ENCODE measurements at regions not wholly inside any gene's neighbourhood (a gene's known extent, or its start where the extent isn't known, plus 50 kb on each side); places are given as distances from the start of the nearest gene placed in this dataset.

DNA sequence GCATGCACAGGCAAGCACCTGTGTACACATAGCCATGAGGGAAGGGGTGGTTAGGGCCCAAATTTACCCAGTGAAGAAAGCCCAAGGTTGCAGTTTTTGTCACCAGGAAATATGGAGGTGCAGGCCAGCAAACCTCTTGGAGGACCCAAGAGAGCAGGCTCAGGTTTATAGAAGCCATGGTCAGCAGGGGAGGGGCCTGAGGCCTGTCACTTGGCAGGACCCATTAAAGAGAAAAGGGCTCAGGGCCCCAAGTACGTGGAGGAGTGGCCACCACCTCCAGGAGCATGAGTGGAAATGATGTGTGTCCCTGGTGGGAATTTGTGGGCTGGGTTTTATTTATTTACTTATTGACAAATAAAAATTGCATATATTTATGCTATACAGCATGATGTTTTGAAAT is 192.9 kb downstream of the HAUS1 start:
- DNase-seq: no peak

DNA sequence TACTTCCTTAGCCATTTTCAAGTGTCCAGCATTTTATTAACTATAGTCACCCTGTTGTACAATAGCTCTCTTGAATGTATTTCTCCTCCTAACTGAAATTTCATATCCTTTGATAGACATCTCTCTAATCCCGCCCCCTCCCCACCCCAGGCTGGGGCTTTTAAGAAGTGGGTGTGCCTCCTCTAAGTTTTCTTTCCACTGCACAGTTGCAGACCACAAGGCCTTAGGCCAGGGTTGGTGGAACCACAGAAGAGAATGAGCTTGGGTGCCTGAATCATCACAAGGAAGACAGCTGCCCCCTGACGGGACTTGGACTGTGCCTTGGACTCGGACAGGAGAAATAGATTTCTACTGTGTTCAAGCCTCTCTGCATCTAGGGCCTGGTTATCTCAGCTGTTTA is 193.4 kb downstream of the HAUS1 start:
- no peak for DNase-seq

DNA sequence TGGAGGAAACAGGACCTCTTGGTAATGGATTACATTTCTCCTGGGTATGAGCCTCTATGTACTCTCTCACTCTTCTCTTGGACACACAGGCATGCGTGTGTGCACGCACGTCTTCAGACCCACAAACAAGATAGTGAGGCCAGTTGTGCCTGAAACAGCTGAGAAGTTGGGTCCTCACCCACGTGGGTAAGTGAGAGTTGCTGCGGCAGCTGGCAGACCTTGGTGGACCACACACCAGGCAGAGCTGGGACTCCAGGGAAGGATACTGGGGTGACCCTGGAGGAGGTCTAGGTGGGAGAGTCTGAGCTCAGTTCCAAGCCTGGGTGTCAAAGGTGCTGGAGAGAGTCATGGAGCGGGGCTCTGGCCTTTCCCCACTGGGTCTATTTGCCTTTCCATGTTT is 194.3 kb downstream of the HAUS1 start:
- DNase-seq: no peak

DNA sequence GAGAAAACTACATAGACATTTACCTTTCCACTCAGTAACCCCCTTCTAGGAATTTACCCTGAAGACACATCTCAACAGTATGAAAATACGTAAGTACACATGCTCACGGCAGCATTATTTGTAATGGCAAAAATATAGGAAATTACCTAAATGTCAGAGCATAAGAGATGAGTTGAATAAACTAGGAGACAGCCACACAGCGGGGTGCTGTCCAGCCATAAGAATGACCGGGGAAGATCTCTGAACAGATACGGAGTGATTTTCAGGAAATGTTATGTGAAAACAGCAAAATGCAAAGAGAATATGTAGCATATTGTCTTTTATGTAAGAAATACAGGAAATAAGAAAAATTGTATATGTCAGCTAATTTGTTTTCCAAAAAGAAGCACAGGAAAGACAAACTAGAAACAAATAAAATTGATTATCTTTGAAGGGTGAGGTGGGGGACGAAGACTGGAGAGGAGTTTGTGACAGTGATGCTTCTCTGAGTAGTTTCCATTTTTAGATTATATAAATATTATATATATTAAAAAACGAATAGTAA is 195.4 kb downstream of the HAUS1 start:
- DNase-seq: no peak

DNA sequence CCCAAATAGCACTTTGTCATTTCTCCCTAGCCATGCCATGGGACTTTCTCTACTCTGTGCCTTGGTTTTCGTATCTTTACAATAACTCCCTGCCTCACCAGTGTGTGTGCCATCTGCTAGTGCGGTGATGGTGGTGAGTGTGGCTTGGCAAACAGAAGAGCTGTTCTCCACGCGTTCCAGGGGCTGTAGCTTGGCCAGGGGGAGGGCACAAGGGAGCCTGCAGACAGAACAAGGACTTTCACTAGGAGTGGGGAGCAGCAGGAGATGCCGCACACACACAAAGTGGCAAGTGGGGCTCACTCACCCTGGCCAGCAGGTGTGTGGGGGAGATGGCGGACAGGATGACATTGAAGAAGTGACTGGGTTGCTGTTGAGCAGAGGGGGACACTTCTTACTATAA is 196.9 kb downstream of the HAUS1 start:
- DNase-seq: no peak

DNA sequence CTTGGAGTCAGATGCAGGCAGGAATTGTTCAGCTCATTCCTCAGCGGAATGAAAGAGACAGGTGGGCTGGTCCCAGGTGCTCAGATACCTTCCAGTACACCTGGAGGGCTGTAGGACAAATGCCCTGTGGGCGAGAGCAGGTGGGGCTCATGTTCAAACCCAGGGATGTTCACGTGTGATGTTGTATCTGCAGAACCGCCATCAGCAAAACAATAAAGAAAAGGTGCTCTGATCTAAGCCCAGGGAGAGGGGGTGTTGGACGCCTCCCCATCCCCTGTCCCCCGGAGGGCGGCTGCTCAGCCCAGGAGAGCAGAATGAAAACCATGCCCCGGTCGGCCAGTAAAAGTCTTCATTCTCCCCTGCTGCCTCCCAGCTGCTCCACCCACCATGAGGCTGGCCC is 197.4 kb downstream of the HAUS1 start:
- no peak for DNase-seq

DNA sequence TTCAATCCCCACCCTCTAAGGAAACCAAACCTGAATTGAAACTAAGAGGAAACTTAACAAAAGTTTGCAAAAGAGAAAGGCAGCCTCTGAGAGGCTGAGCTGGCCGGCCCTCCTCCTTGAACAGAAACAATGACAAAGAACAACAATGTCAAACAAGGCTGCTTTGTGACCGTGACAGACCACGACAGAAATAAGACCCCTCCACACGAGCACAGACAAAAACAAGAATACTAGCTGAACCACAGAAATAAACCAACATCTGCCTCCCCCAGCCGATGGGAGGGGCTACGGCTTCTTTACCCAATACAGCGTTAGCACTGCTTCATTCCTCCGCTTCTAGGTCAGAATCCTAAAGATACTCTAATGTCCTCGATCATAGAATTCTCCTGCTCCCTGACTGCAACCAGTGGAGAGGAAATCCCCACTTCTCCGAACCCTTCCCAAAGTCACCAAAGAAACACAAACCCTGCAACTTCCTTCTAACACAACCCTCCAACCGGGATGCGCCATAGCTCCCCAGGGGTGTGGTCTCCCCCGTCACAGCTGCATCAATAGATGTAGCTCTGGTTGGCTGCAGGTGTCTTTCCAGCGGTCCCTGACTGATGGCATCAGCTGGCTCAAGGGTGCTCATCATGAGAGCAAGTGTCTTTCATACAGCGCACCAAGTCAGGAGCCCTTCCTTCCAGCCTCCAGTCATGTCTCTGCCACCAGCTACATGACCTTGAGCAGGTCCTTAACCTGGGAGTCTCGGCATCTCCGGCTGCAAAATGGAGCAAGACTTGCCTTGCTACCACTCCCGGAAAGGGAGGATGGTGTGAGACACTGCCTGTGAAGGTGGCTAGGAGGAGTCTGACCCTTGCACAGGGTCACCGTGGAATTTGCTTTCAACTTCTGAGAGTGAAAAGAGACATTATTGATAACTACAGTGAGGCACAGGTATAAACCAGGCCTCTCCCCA is 198.6 kb downstream of the HAUS1 start:
- no peak for DNase-seq

DNA sequence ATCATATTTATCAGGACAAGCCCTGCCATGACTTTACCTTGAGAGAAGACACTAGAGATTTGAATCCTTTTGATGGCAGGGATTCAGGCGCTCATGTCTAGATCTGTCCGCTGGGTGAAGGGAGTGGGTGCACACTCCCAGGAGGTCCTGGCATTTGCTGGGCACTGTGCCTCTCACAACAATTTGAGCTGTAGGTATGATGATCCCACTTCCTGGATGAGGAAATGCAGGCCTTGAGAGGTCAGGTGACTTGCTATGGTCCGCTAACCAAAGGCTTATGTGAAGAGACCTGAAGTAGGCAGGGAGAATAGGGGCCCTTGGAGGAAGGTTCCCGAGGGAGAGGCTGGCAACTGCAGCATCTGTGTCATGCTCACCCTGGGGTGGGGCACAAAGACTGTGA is 206.1 kb downstream of the HAUS1 start:
- DNase-seq: no peak

DNA sequence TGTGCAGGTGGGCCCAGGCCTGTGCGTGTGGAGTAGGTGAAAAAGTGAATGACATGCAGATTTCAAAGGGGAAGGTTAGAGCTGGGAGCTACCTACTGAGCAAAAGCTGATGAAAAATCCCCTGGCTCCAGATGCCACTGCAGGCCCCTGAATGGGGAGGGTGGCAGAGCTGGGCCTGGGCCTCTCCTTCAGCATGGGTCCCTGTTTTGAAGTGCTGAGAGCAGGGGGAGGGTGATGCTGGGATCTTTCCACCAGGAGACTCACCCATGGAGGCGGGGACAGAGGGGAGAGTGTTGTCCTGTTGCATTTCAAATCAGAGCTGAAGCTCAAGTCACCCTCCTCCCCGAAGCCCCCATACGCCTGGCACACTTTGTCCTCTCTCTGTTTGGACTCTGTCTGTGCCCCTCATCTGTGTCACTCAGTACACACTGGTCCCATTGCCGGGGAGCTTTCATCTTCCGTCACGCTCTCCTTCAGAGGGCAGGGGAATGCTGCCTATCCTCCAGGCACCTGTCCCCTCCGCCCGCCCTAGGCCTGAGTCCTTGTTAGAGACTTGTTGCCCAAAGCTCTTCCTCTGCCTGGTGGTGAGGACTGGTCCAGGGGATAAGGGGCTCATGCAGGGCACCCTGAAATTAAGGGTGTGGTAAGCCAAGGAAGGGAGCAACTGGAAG is 206.6 kb downstream of the HAUS1 start:
- DNase-seq: no peak

DNA sequence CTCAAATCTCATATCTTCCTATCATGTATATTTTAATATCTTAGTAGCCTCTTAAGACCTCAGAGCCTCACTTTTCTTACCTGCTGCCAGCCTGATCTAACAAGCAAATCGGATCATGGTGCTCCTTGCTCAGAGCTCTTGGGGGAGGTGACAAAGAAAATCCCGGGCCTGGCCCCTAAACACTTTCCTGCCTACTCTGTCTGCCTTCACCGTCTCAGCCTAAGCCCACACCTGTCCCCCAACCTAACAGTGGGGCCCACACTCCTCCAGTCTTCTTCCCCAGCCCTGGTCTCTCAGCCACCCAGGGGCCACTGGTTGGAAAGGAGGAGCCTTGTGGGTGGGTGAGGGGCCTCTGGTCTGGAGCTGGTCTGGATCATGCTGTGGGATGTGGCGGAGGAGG is 207.3 kb downstream of the HAUS1 start:
- no peak for DNase-seq

DNA sequence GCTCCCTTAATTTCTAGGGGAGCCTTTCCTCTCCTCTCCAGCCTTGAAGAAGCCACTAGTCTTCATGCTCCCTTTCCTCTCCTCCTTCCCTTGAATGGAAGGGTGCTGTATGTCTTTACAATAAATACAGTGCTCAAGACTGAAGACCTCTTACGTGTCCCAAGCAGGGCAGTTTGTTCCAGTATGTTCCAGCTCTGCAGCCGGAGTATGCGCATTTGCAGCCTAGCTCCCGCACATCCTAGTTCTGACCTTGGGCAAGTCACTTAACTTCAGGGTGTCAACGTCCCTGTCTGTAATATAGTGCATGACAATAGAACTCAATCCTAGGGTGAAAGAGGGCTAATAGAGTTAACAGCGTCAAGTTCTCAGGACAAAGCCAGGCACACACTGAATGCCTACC is 208.0 kb downstream of the HAUS1 start:
- no peak for DNase-seq

DNA sequence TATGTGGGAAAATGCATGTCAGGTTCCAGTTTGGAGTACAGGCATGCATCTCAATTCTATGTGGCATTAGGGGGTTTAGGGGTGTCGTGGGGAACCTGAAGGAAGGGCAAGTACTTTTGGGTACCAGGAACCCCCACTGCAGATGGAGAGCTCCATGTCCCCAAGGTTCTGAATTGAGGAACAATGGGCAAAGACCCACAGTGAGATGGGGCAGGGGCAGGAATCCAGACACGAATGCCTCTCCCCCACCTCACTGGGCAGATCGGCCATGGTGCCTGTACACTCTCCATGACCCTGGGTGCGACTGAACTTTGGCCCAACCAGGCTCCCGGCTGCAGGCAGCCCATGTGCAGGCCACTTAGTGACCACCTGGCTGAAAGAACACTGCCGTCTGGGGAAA is 209.3 kb downstream of the HAUS1 start:
- no peak for DNase-seq

DNA sequence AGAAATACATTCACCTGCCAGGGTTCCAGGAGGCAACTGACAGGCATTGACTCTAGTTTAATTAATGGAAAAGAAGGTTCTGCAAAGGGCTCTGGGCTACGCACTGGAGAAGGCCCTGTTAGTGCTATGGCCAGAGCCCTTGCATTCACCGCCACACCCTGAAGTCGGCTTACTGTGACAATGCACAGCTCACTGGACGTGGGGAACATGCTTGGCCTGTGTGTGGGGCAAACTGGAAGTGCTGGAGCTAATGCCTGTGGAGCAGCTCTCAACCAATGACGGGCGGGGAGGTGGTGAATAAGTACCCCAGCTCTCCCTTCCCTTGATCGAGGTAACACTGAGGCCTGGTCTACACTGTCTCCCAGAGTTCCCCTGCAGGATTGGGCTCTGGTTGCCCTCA is 209.8 kb downstream of the HAUS1 start:
- DNase-seq: no peak

DNA sequence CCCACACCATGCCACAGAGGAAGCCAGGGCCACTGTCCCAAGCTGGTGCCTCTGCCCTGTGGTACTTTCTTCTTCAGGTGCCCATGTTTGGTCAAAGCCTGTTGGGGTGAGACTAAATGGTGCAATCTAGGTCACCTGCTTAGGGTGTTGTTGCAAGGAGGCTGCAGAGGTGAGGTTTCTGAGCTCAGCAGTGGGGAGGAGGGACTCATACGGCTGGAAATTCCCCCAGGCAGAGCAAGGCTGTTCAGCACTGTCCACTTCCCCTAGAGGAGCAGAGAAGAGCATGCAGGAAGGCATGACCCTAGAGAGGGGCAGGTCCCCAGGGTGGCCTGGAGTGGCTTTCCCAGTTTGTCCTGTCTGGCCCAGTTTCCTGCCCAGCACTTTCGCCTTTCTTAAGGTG is 211.0 kb downstream of the HAUS1 start:
- no peak for DNase-seq

DNA sequence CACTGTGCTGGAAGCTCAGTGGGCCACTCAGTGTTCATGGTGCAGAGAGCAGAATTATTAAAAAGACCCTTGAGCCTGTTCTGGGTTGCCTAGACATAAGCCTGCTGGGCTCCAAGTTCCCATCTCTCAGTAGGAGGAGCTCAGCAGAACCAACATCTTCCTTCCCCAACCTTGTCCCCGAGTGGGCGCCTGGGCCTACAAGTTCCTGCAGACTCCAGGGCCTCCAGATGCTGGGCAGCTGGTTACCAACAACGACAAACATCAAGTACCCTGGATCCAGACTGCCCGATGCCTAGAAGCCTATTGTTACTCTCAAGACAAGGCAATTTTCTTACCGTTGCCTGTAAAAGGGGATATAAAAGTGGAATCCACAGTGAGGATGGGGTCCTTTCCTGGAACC is 214.2 kb downstream of the HAUS1 start:
- DNase-seq: no peak

DNA sequence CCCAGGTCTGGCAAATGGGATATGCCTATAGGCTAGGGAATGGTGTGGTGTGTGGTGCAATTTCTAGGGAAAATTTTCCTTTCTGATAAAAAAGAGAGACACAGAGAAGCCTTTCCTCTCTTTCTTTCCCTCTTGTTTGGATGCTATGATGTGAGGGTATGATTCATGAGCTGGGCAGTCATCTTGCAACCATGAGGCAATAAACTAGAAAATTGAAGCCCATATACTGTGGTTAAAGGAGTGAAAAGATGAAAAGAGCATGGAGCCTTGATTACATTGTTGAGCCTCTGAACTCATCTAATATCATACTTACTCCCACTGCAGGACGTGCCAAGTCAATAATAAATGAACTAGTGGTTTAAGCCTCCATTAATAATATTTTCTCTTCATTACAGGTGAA is 215.6 kb downstream of the HAUS1 start:
- DNase-seq: no peak

DNA sequence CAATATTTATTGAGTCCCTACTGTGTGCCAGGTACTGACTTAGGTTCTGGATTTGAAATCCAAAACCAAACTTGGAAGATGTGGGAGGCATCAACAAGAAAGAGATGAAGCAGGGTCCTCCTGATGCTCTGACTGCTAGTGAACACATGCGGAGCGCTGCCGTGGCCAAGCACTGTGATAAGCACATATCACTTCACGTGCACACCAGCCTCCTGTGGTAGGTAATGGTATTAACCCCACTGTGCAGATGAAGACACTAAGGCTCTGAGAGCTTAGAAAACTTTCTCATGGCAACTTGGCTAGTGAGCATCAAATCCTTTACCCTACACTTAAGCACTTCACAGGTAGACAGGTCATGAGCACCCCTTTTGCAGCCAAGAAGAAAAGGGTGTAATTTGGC is 216.1 kb downstream of the HAUS1 start:
- DNase-seq: no peak

DNA sequence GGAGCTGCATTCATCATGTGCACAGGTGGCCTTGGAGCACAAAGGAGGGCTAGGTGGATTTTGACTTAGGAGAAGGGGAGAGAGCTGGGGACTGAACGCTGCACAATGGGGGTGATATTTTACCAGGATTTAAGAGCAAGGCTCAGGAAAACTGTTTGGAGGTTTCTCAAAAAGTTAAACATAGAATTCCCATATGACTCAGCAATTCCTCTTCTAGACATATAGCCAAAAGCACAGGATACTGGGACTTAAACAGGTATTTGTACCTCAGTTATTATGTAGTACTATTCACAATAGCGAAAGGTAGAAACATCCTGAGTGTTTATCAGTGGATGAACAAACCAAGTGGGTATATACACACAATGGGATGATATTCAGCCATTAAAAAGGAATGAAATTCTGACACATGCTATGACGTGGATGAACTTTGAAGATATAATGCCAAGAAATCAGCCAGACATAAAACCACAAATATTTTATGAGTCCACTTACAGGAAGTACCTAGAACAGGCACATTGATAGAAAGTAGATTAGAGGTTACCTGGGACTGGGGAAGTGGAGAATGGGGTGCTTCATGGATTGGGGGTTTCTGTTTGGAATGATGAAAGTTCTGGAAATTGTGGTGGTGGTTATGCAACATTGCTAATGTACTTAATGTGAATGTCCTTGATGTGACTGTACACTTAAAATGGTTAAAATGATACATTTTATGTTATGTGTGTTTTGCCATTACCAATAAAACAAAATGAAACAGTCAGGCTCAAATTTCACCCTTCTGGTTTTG is 216.9 kb downstream of the HAUS1 start:
- no peak for DNase-seq

DNA sequence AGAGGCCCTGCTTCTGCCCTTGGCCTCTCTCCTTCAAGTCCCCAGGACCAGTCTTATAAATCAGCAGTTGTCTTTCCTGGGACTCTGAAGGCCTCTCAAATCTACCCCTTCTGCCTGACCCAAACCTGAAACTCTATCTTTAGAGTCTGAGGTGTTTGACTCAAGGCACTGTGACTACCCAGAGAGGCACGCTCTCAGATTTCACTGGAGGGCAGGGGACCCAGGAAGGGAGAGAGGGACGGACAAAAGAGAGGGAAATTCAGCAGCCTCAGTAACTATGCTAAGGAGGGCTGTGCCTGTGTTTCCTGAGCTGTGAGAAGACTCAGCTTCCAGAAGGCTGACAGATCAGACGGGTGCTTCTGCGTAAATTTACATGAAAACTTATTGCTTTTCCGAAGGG is 217.8 kb downstream of the HAUS1 start:
- no peak for DNase-seq

DNA sequence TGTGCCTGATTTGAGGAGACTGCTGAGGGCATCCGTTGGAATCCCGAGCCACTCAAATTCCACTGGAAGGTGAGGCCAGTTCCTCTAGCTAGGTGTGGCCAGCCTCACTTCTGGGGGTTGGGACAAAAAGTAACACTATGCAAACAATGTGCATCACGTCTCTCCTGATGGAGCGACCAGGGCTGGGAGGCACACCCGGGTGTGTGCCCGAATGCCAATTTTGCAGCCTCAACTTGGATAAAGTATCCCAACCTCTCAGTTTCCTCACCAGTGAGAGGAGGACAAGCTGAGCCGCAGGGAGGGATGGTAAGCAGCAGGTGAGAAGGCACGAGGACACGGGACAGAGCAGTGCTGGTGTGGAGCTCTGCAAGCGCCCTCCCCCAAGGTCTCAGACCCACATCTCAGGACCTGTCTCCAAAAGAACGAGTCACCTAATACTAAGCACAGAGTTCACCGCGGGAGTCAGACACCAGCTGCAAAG is 218.3 kb downstream of the HAUS1 start:
- DNase-seq: no peak

DNA sequence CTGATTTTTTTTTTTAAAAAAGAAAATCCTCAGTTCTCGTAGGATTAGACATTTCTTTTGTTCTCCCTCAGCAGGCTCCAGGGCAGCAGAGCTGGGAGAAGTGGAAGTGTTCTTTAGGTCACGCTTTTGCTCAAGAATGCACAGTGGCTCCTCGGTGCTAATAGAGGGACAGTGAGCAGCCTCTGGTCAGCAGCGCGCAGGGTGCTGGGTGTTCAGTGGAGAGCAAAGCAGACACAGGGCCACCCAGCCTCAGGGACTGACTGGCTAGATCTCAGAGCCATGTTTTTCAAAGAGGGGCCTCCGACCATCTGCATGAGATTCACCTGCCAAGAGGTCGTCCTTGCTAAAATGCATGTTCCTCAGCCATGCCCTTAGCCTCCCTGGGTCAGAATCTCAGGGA is 218.8 kb downstream of the HAUS1 start:
- no peak for DNase-seq

DNA sequence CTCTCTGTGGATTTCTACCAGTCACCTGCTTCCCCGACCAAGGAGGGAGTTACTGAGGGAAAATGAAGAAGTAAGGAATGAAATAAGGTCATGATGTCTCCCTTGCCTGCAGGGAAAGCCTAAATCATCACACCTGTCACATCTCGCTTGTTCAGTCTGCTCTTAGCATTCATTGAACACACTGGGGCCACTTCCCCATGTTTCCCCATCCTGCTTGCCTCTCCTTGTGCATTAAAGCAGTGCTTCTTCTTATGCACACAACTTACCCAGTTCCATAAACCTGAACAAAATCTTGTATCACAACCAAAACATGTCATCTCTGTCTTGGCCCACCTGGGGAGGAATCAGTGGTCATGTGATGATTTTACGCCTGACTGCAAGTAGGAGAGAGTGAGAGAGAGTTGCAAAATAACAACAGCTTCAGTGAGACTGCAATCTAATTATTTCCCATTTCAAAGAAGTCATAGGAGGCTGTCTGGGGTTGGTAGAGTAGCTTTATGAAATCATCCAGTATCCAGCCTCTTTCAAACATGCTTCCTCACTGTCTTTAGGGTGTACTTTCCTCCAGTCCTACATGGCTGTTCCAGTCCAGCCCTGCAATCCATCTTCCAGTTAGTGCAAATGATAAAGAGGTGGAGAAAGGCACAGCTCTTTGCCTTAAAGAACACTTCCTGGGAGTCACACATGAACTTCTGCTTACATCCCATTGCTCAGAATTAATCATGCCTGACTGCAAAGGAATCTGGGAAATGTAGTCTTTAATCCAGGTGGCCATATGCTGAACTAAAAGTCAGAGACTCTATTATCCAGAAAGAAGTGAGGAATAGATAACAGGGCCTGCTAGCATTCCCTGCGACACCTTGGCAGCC is 220.1 kb downstream of the HAUS1 start:
- peak; percentile 92 to 96 for DNase-seq

Data from Kasumi-1 (cell line).